OCI-LY1 (cell line): ENCODE measurements at regions not wholly inside any gene's neighbourhood (a gene's known extent, or its start where the extent isn't known, plus 50 kb on each side); places are given as distances from the start of the nearest gene placed in this dataset.

ENCODE experiments used
- CTCF ChIP-seq: fragments of 200-600 bp; sonication (generic), shearing (Covaris generic); IDR thresholded peaks from 2 replicates; pipeline ENCODE4 v1.5.1; 2017; ENCODE audit warnings: mild to moderate bottlenecking, antibody characterized with exemption, low read length, moderate library complexity, mixed read lengths
- EZH2 ChIP-seq: fragments of 200-600 bp; sonication (generic), shearing (Covaris generic); IDR thresholded peaks from 2 replicates; pipeline ENCODE4 v1.8.0; 2017; ENCODE audit warnings: borderline replicate concordance, mixed run types, mild to moderate bottlenecking, antibody characterized with exemption, low read length, moderate library complexity, mixed read lengths

- no peak for TF ChIP-seq CTCF
- TF ChIP-seq EZH2: no peak
Observed at GRCh38 chr18:55073834-55074233, 114.6 kb upstream of the CCDC68 start.
